GM21619 (cell line): ENCODE measurements at regions not wholly inside any gene's neighbourhood (a gene's known extent, or its start where the extent isn't known, plus 50 kb on each side); places are given as distances from the start of the nearest gene placed in this dataset.
"Not testable (repeated sequence)": the region's sequence is repeated elsewhere in the genome, so short reads cannot be mapped to it uniquely, and the experiment has no call there.

Experiments
- ATAC-seq: cut with Tn5 transposase; IDR thresholded peaks from one replicate; pipeline ENCODE4 v1.9.1; 2021; ENCODE audit not compliant: unreplicated experiment

GRCh38 chr13:89982407-89983095, 1364.9 kb upstream of the MIR17HG start:
- no peak for ATAC-seq

- no peak for ATAC-seq
Measured at GRCh38 chr13:89988206-89988605, 1359.3 kb upstream of the MIR17HG start.

- no peak for ATAC-seq
Measured at GRCh38 chr13:90003566-90003965, 1343.9 kb upstream of the MIR17HG start.

- ATAC-seq: no peak
Measured at GRCh38 chr13:90008707-90009149, 1338.8 kb upstream of the MIR17HG start.

GRCh38 chr13:90014038-90014437, 1333.4 kb upstream of the MIR17HG start:
- ATAC-seq: no peak

- no peak for ATAC-seq
Measured at GRCh38 chr13:90015565-90016507, 1331.7 kb upstream of the MIR17HG start.

- no peak for ATAC-seq
Measured at GRCh38 chr13:90016688-90017087, 1330.8 kb upstream of the MIR17HG start.

GRCh38 chr13:90020536-90021070, 1326.9 kb upstream of the MIR17HG start:
- ATAC-seq: no peak

GRCh38 chr13:90027409-90027808, 1320.1 kb upstream of the MIR17HG start:
- no peak for ATAC-seq

- no peak for ATAC-seq
Measured at GRCh38 chr13:90032313-90032712, 1315.2 kb upstream of the MIR17HG start.

GRCh38 chr13:90032841-90033493, 1314.5 kb upstream of the MIR17HG start:
- no peak for ATAC-seq

- ATAC-seq: no peak
Measured at GRCh38 chr13:90039516-90039915, 1308.0 kb upstream of the MIR17HG start.

GRCh38 chr13:90047600-90047999, 1299.9 kb upstream of the MIR17HG start:
- ATAC-seq: no peak

GRCh38 chr13:90049989-90050671, 1297.4 kb upstream of the MIR17HG start:
- no peak for ATAC-seq

- ATAC-seq: no peak
Measured at GRCh38 chr13:90055121-90055520, 1292.4 kb upstream of the MIR17HG start.

GRCh38 chr13:90055760-90056159, 1291.7 kb upstream of the MIR17HG start:
- ATAC-seq: no peak

- ATAC-seq: not testable (repeated sequence)
Measured at GRCh38 chr13:90064226-90064625, 1283.3 kb upstream of the MIR17HG start.

GRCh38 chr13:90068658-90069057, 1278.8 kb upstream of the MIR17HG start:
- no peak for ATAC-seq

GRCh38 chr13:90070362-90070761, 1277.1 kb upstream of the MIR17HG start:
- no peak for ATAC-seq

GRCh38 chr13:90070837-90071525, 1276.5 kb upstream of the MIR17HG start:
- ATAC-seq: no peak
